ENCODE measurements at regions not wholly inside any gene's neighbourhood (a gene's known extent, or its start where the extent isn't known, plus 50 kb on each side); places are given as distances from the start of the nearest gene placed in this dataset.

DNA sequence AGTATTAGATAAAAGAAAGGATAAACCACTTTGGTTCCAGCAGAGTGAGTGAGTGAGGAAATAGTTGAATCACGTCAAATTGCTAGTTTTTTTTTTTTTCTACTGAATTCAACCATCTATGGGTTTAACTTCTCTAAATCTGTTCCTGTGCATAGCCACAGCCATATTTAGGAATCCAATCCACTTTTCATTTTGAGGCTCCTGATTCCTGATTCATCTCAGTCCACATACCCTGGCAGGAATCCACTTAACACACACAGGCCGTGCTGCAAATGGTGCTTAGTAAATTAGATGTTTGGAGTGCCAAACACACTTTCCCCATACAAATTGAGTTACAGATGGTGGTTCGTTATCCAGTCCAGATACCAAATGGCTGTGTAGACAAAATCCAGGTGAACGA is 220.3 kb downstream of the ALDH8A1 start:
- no peak overlapping the region for H3K4me2 ChIP-seq
- H3K36me3 ChIP-seq (ENCODE audit: low read depth): no peaks in the 10 kb centered on the region
- DNase-seq: no peak
- H3F3A ChIP-seq (ENCODE audit: insufficient read depth, low read depth): no peaks in the 10 kb centered on the region
- H3K9me2 ChIP-seq (ENCODE audit: insufficient read depth): no peaks in the 10 kb centered on the region; the same call in 1 of the 2 replicates
- H3K27ac ChIP-seq: no peak overlapping the region
- no peak for TF ChIP-seq EZH2 (IDR thresholded peaks at IDR 0.05; ENCODE audit: low read depth)
- TF ChIP-seq, protein P1, sequence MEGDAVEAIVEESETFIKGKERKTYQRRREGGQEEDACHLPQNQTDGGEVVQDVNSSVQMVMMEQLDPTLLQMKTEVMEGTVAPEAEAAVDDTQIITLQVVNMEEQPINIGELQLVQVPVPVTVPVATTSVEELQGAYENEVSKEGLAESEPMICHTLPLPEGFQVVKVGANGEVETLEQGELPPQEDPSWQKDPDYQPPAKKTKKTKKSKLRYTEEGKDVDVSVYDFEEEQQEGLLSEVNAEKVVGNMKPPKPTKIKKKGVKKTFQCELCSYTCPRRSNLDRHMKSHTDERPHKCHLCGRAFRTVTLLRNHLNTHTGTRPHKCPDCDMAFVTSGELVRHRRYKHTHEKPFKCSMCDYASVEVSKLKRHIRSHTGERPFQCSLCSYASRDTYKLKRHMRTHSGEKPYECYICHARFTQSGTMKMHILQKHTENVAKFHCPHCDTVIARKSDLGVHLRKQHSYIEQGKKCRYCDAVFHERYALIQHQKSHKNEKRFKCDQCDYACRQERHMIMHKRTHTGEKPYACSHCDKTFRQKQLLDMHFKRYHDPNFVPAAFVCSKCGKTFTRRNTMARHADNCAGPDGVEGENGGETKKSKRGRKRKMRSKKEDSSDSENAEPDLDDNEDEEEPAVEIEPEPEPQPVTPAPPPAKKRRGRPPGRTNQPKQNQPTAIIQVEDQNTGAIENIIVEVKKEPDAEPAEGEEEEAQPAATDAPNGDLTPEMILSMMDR (conservative IDR thresholded peaks at IDR 0.05): no peak
- BruUV-seq (replicated peaks): no TSS peak
- intact Hi-C loops (cut with micrococcal nuclease; ENCODE audit: unreplicated experiment): no loop called here
- no peaks in the 10 kb centered on the region for H3K27me3 ChIP-seq (ENCODE audit: insufficient read depth, low read depth)
- no peaks in the 10 kb centered on the region for H3K4me1 ChIP-seq (replicated peaks; ENCODE audit: insufficient read depth)
- 0 out of 2 replicates have a peak, but pooled peaks cover 7% of the 10 kb centered on the region for H3K9me3 ChIP-seq (ENCODE audit: insufficient read depth, low read depth)
- H3K79me2 ChIP-seq (ENCODE audit: low read depth): no peaks in the 10 kb centered on the region
- no peaks in the 10 kb centered on the region for H4K20me1 ChIP-seq (ENCODE audit: insufficient read depth)
- H3K4me3 ChIP-seq: no peak overlapping the region
- no peak overlapping the region for H2AFZ ChIP-seq
- ChIA-PET POLR2A (ENCODE audit: unreplicated experiment) (no interaction called here), CTCF (no interaction called here)

DNA sequence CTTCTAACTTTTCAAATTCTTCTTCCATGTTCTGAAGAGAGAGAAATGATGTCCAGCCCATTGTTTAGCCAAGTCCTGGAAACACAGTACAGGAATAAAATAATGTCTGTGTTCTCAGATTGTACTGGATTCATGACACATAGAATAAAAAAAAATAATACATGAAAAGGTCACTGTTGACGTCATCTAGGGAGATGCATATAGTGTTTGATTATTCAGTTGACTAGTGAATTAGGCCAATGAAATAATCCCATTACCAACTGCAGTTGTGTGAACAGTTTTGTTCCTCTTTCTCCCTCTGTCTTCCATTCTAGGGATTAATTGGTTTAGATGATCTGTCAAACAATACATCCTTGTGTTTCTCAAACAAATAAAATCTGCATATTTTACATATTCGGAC is 222.8 kb downstream of the ALDH8A1 start:
- Histone ChIP-seq H3K4me2 (no peak overlapping the region), H3K79me2 (ENCODE audit: low read depth) (no peaks in the 10 kb centered on the region), H3F3A (ENCODE audit: insufficient read depth, low read depth) (no peaks in the 10 kb centered on the region), H3K9me2 (ENCODE audit: insufficient read depth) (no peaks in the 10 kb centered on the region; the same call in 1 of the 2 replicates), H3K9me3 (ENCODE audit: insufficient read depth, low read depth) (0 out of 2 replicates have a peak, but pooled peaks cover 7% of the 10 kb centered on the region), H4K20me1 (ENCODE audit: insufficient read depth) (no peaks in the 10 kb centered on the region), H3K36me3 (ENCODE audit: low read depth) (no peaks in the 10 kb centered on the region), H3K27ac (no peak overlapping the region), H3K27me3 (ENCODE audit: insufficient read depth, low read depth) (no peaks in the 10 kb centered on the region), H2AFZ (no peak overlapping the region), H3K4me1 (replicated peaks; ENCODE audit: insufficient read depth) (no peaks in the 10 kb centered on the region), H3K4me3 (no peak overlapping the region)
- intact Hi-C loops (cut with micrococcal nuclease; ENCODE audit: unreplicated experiment): no loop called here
- no TSS peak for BruUV-seq (replicated peaks)
- ChIA-PET POLR2A (ENCODE audit: unreplicated experiment) (interaction anchor here (0.7 kb wide), 1 partner anchor 137 kb away, joined by 4 read pairs; no protein-coding TSS in a partner anchor), CTCF (no interaction called here)
- TF ChIP-seq EZH2 (IDR thresholded peaks at IDR 0.05; ENCODE audit: low read depth): no peak
- TF ChIP-seq, protein P1 (conservative IDR thresholded peaks at IDR 0.05): no peak
- DNase-seq: no peak

DNA sequence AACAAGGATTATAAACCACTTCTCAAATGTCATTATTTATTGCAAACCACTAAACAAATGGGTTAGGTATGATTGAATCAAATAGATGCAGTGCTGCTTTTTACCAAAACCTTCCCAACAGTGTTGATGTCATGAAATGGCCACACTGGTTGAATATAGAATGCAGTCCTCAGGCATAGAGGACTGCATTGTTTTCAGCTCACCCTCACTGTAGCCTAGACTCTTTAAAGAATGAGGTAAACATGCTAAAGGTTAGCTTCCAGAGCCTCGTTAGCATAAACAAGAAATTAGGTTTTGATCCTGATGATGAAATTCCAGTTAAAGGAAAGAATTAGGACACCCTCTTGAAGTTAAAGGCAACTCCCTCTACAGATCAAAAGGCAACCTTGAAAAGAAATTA is 224.3 kb downstream of the ALDH8A1 start:
- intact Hi-C loops (cut with micrococcal nuclease; ENCODE audit: unreplicated experiment): no loop called here
- no TSS peak for BruUV-seq (replicated peaks)
- CTCF ChIA-PET: no interaction called here

More for the DNA sequence above, 224.3 kb downstream of the ALDH8A1 start:
- H3F3A ChIP-seq (ENCODE audit: insufficient read depth, low read depth): no peaks in the 10 kb centered on the region
- no peak overlapping the region for H3K4me3 ChIP-seq
- no peak for DNase-seq
- no peaks in the 10 kb centered on the region; the same call in 1 of the 2 replicates for H3K9me2 ChIP-seq (ENCODE audit: insufficient read depth)
- POLR2A ChIA-PET (ENCODE audit: unreplicated experiment): interaction anchor here (0.6 kb wide), 1 partner anchor 44 kb away, joined by 5 read pairs; no protein-coding TSS in a partner anchor
- no peaks in the 10 kb centered on the region for H3K27me3 ChIP-seq (ENCODE audit: insufficient read depth, low read depth)
- H3K9me3 ChIP-seq (ENCODE audit: insufficient read depth, low read depth): 0 out of 2 replicates have a peak, but pooled peaks cover 7% of the 10 kb centered on the region
- no peak overlapping the region for H3K27ac ChIP-seq
- H2AFZ ChIP-seq: no peak overlapping the region
- H3K36me3 ChIP-seq (ENCODE audit: low read depth): no peaks in the 10 kb centered on the region
- H3K4me2 ChIP-seq: no peak overlapping the region
- H3K4me1 ChIP-seq (replicated peaks; ENCODE audit: insufficient read depth): no peaks in the 10 kb centered on the region
- H3K79me2 ChIP-seq (ENCODE audit: low read depth): no peaks in the 10 kb centered on the region
- TF ChIP-seq, protein P1 (conservative IDR thresholded peaks at IDR 0.05): no peak
- no peak for TF ChIP-seq EZH2 (IDR thresholded peaks at IDR 0.05; ENCODE audit: low read depth)
- H4K20me1 ChIP-seq (ENCODE audit: insufficient read depth): no peaks in the 10 kb centered on the region
